OCI-LY7 (cell line): ENCODE measurements at regions not wholly inside any gene's neighbourhood (a gene's known extent, or its start where the extent isn't known, plus 50 kb on each side); places are given as distances from the start of the nearest gene placed in this dataset.

Experiments used
- EZH2phosphoT487 ChIP-seq: fragments of 200-600 bp; sonication (generic); IDR thresholded peaks from 2 replicates; pipeline ENCODE4 v1.6.1; 2018; ENCODE audit warnings: low read depth, borderline replicate concordance, mild to moderate bottlenecking, mixed run types, antibody characterized with exemption, low read length, moderate library complexity, mixed read lengths
- TF ChIP-seq, protein P1 (sequence below): fragments of 200-600 bp; sonication (generic); conservative IDR thresholded peaks from 2 replicates; pipeline ENCODE4 v1.5.1; 2014; ENCODE audit warnings: mild to moderate bottlenecking, antibody characterized with exemption, low read length, moderate library complexity, mixed read lengths

DNA sequence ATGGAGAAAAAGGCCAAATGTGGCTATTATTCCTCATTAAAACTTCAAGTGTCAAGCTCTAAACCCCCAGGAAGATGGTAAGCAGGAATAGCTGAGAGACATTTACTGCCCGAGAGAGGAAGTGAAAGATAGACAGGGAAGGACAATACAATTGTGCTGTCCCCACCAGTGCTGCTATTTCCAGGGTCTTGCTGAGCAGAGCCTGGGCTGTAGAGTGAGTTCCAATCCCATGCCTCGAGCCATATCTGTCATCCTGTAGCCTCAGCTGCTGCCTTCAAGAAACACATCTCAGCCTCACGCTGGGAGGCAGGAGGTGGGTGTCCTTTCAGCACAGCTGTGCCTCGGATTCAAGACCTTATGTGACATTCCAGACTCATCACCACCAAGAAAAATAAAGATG lies 114.0 kb downstream of the RPAP3 start:
- TF ChIP-seq, protein P1, sequence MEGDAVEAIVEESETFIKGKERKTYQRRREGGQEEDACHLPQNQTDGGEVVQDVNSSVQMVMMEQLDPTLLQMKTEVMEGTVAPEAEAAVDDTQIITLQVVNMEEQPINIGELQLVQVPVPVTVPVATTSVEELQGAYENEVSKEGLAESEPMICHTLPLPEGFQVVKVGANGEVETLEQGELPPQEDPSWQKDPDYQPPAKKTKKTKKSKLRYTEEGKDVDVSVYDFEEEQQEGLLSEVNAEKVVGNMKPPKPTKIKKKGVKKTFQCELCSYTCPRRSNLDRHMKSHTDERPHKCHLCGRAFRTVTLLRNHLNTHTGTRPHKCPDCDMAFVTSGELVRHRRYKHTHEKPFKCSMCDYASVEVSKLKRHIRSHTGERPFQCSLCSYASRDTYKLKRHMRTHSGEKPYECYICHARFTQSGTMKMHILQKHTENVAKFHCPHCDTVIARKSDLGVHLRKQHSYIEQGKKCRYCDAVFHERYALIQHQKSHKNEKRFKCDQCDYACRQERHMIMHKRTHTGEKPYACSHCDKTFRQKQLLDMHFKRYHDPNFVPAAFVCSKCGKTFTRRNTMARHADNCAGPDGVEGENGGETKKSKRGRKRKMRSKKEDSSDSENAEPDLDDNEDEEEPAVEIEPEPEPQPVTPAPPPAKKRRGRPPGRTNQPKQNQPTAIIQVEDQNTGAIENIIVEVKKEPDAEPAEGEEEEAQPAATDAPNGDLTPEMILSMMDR: no peak
- TF ChIP-seq EZH2phosphoT487: no peak
